CD4-positive, alpha-beta T cell treated with Interleukin-1 beta for 1 hour (primary cell): ENCODE measurements at regions not wholly inside any gene's neighbourhood (a gene's known extent, or its start where the extent isn't known, plus 50 kb on each side); places are given as distances from the start of the nearest gene placed in this dataset.
"Not testable (repeated sequence)": the region's sequence is repeated elsewhere in the genome, so short reads cannot be mapped to it uniquely, and the experiment has no call there.

Source experiments
- DNase-seq, 2 donors: peaks; one replicate each; pipeline ENCODE4 v3.0.0-alpha.2; 2020 to 2022

DNA sequence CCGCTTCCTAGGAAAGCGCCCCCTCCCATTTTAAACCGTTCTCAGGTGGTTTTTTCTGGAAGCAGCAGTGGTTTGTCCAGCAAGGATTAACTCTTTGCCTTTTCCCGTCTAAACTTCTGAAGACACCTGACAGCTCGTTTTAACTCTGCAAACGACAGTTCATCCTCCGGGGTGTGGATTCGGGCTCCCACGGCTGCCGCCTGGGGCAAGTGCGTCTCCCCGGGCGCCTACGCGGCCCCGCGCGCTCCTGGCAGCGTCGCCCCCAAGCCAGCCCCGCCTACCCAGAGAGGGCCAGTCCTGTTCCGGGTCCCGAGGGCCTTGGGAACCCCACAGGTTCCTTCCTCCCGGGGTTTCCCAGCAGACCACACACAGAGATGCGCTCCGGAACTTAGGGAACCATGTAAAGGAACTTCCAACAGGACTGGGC is 54.4 kb downstream of the PRR18 start:
- peak in 1 of 2 donors; percentile 20 for DNase-seq

DNA sequence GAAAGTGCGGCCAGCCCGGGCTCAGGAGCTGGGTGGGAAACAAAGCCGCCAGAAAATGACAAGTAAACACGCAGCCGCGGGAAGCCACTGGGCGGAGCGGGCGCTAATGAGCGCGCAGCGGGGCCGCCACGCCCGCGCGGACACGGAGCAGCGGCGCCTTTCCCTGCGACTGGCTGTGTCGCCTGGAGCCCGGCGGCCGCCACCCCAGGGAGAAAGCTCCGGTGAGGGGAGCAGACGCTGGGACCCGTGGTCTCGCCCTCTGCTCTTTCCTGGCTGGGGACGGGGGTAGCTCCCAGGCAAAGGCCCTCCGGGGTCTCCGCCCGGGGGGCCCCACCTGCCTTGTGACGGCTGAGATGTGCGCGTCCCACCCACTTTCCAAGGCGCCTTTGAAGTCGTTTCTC is 54.9 kb downstream of the PRR18 start:
- peak in 1 of 2 donors; percentile 18 for DNase-seq

DNA sequence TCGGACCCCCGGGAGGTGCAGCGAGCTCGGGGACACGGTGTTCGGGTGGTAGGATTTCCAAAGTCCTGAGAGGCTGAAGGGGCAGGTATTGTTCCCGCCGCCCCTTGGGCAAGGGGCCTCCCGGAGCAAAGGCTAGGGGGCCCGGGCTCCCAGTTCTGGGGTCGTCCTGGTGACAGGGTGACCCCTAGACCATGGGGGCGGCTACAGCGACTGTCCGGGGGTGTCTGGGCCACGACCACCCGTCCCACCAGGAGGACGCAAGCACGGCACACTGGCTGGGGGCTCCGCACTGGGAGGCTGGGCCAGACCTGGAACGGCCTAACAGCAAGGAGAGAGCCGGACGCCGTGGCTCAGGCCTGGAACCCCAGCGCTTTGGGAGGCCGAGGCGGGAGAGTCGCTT is 55.6 kb downstream of the PRR18 start:
- no peak for DNase-seq

DNA sequence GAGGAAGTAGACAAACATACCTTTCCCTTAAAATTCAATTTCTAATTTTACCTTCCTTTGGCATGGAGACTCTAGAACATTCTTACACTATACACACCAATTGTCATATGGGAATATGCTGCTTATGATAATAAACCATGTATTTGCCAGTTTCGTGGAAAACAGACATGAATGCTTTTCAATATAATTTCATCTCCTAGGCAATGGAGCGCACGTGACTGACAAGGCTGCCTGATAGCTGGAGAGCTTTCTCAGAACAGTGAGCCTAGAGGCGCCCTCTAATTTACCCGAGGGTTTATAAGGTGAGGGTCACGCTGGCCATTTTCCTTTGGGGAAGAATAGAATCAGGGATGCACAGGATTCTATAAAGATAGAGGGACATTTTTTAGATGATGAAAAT is 56.5 kb downstream of the PRR18 start:
- no peak for DNase-seq

DNA sequence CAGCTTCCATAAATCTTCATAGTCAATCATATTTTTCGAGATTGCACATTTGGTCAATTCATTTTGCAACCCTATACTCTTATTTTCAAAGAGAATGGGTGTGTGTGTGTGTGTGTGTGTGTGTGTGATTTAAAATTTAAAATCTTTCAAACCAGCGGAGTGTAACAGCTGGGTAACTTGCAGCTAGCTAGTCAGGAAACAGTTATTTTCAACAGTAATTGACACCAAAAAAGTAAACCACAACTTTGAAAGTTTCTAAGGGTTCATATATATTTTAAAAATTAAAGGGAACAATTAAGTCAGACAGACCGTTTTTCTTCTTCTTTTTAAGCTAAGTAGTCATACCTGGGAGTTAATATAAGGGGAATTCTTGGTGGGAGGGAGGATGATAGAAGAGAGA is 57.0 kb downstream of the PRR18 start:
- DNase-seq: no peak

DNA sequence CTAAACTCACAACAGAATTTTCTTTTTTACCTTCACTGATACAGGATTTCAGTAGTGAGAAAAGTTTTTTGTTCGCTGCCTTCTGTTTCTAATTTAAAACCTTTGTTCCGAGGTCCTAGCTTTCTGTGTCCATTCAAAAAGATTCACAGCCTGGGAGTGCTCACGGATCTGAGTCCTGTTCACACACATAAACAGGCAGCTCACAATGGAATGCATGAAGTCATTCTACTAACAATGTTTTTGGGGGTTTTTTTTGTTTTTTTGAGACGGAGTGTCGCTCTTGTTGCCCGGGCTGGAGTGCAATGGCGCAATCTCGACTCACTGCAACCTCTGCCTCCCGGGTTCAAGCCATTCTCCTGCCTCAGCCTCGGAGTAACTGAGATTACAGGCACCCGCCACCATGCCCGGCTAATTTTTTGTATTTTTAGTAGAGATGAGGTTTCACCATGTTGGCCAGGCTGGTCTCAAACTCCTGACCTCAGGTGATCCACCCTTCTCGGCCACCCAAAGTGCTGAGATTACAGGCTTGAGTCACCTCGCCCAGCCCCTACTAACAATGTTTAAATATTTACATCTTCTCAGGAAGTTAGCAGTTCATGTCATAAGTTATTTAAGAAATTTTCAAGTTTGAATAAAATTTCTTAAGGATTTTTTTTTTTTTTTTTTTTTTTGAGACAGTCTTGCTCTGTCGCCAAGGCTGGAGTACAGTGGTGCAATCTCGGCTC is 59.0 kb downstream of the PRR18 start:
- not testable (repeated sequence) for DNase-seq

DNA sequence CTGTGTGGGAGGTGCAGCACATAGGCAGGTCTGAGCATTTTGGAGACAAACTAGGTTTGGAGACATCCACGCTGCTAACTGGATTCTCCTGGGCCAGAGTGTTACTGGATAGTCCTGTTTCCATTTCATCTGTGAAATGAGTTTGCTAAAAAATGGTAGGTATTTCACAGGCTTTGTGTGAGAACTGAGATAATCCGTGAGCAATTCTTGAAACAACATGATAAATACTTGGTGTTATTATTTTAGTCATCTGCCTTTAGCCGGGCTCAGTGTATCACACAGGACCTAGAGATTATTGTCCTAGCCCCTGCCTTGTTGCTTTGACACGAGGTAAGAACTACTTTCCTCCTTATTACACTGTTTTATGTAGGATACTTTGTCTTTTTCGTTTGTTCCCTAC is 63.0 kb downstream of the PRR18 start:
- DNase-seq: no peak

DNA sequence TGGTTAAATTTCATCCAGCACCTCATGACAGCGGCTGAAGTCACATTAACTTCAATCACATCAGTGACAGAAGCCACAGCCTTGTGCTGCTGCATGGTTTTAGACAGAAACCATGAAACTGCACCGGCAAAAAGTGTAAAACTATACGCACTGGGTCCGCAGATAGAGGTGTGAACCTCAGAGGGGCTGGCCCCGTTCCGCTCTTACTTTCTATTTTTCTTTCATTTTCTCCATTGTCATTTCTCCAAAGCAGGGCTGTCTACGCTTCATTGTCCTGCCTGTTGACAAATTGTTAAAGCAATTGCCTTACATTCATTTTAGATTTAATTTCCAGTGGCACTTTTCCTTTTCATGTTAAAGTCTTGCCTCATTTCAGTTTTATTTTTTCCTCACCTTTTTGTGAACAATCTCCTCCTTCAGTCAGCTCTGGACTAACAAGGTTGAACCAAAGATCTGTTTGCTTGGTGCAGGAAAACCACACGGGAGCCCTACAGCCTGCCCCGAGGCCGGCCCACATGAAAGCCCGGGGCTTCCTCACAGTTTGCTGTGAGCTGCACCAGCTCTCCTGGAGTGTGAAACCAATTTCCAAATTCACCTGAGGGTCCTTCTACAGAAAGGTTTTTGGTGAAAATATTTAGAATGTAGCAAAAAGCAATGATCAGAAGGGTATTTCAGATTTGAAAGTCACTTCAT is 63.7 kb downstream of the PRR18 start:
- peak in 1 of 2 donors; percentile 30 for DNase-seq

DNA sequence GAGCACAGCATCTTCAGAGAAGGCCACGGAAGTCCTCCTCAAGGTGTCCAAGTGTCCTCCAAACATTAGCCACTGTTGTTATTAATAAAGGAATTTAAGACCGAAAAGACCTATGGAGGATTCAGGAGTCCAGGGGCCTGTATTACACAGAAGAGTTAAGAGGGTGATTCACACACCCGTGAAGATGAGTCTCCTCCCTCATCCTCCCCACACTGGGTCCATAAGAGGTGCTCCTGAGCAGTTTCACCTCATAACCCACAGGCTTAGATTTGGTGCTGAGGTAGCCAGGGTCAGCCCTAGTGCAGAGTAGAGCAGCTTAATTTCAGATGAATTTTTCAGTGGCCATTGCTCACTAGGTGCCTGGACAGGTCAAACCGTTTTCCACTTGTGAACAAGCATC is 65.3 kb downstream of the PRR18 start:
- DNase-seq: no peak

DNA sequence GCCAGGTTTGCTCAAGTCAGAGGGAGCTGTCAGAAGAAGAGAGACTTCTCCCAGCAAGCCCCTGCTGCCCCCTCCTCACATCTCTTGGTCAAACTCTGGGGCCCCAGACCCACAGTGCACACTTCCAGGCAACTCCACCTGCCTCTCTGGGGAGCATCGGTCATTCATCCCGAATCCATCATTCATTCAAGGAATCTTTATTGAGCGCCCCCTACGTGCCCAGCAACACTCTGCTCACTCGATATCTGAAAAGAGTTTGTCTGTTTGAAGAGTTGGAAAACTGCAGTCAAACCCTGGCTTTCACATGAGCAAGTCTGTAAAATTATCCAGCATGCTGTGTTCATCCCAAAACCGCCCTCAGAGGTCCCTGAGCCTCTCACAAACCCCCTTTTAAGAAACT is 66.2 kb downstream of the PRR18 start:
- DNase-seq: no peak

DNA sequence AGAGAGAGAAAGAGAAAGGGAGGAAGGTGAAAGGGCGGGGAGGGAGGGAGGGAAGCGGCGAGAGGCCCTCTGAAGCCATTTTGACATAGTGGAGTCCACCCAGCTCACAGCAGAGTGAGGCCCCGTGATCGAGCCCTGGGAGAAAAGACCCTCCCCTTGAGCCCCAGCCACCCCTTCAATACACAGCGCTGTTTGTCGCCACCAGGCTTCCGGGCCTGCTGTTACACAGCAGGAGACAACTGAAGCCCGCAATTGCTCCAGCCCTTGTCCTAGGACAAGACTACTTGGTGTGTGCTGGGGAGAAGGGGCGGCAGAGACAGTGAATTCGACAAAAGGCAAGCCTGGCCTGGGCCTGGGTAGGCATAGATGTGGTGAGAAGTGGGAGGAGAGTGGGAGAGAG is 67.3 kb downstream of the PRR18 start:
- DNase-seq: no peak

DNA sequence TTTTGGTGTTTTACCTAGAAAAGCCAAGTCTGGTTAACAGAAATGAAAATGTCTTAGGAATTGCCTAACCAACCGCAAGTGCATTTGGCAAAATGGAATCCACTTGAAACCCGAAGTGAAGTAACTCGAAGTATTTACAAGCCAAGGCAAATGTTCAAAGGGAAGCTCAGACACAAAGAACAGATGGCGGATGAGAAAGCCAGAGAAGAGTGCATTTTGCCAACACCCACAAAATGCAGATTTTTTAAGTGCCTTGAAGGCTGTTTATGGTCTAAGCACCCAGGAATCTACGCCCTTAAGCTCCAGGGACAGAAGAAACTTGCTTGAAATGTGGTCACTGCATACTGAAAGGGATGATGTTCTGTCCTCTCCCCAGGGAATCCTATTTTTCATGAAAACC is 70.0 kb upstream of the TBXT start:
- no peak for DNase-seq

DNA sequence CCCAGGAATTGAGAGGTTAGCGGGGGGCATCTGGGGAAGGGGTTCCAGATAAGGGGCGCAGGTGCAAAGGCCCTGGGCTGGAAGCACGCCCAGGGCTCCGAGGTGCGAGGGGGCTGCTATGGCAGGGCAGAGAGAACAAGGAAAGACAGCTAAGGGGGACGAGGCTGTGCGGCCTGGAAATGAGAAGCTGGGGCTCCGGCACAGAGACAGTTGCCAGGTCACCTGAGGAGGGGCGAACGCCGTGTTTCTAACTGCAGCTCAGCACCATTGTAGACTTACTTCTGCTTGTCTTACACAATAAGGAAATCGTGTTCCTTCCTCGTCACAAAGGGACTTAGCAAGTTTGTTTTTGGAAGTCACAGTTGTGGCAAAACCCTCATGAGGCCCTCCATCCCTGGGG is 68.9 kb upstream of the TBXT start:
- no peak for DNase-seq

DNA sequence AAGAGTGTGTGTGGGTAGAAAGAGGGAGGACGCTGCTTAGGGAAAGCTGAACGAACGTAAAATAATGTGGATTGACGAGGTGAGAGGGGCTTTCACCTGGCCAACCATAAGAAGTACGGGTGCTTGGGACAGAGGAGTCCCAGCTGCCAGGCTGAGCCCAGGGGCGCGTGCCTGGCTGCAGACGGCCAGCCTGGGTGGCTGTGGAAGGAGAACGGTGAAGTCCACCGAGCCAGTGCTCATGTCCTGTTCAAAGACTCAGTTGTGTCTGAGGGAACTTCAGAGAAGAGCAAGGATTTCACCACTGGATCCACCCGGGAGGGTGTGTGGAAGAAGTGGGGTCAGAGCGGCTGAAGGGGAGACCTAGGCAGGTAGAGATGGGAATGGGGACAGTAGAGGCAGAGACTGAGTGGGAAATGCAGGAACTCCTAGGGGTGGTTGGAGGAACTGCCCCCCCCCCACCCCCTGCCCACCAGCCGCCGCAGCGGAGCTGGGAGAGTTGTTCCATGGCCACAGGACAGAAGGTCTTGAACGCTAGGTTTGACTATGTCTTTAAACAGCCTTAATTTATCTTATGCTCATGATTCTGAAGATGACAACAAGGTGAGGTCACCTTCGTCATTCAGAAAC is 68.1 kb upstream of the TBXT start:
- DNase-seq: no peak

DNA sequence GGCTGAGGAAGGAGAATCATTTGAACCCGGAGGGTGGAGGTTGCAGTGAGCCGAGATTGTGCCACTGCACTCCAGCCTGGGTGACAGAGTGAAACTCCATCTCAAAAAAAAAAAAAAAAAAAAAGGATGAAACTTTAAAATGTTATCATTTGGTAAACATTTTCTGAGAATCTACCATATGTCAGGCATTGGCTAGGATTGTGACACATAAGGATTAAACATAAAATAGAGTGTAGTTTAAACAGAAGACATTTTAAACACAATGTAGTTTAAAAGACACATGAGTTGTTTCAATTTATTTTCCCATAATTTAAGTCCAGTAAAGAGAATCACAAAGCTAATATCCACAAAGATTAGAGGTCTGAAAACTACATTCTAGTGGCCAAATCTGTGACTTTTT is 63.5 kb upstream of the TBXT start:
- DNase-seq: not testable (repeated sequence)

DNA sequence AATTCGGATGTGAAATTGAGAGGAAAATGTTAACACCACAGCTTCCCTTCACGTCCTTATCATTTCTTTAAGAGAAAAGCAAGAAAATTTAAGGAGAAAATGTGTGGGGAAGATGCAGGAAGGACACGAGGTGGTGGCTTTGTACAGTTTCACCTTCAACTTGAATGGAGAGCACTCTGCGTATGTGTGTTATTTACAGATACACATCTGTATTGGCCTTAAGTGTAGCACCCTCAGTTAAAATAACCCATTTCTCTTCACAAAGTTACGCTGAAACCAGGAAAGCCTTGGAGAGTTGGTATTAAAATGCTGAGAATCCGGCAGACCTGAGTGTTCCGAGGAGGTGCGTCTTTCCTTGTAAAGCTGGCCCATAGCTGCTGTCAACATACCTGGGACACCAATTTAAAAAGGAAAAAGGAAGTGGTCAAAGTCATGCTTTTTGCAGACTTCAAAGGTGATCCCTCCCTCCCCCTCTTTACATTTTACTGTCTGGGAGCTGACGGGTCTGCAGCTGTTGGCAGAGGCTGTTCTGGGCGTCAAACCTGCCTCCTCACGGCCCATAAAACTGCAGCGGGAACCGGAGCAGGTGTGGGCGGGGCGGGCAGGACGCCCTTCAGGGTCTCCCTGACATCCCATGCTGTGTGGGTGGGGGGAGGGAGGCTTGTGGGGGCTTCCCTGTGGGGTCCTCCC is 61.3 kb upstream of the TBXT start:
- no peak for DNase-seq

DNA sequence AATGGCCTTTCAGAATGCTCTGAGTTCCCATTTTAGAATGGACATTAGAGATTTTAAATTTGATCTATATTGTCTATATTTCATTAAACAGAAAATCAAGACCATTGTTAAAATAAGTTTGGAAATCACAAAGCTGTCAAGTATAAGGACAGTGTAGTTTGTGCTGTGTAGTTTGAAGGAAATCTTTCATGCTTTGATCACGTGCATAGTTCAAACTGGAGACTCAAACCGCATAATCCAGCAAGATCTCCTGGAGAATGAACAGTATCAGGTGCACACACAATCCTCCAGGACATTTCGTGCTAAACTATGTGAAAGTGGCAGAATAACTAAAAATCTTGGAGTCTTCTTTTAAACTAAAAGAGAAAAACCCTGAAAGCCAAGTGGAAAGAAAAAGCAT is 60.8 kb upstream of the TBXT start:
- no peak for DNase-seq

DNA sequence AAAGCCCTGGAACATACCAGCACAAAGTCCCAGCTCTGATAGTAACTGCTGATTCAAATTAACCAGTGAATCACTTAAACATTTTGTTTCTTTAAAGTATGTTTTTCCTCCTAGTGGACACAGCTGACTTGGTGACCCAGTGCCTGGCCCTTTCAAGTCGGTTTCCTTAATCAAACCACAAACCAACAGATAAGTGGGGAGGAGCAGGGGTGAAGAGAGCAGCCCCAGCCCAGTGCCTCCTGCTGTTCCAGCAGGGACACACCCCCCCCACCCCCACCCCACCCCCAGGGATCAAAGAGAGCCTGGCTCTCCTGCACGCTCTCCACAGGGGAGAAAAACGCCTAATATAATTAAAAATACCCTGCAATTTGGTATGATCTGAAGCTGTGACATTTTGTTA is 55.4 kb upstream of the TBXT start:
- DNase-seq: no peak

DNA sequence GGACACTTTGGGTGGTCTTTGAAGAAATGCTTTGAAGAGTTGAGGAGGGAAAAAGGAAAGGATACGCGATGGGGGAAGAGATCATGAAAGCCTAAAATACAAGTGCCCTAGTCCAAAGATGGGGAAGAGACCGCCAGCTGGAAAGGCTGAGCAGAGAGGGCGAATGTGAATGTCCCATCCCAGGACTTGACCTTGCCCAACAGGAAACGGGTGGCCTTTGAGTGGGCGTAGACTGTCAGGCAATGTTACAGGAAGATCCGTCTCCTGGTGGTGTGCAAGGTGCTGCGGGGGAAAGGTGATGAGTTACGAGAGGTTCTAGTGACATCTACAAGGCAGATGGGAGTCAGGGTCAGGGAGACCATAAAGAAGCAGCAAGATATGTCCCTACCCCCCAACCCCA is 55.0 kb upstream of the TBXT start:
- DNase-seq: no peak

DNA sequence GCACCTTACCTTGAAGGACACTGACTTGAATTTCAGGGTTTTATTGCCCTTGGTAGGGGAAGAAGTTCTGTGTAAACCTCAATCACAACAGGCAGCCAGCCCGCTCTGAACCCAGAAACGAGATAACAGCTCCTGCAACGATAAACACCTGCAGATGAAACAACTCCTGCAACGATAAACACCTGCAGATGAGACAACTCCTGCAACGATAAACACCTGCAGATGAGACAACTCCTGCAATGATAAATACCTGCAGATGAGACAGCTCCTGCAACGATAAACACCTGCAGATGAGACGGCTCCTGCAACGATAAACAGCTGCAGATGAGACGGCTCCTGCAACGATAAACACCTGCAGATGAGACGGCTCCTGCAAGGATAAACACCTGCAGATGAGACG is 54.0 kb upstream of the TBXT start:
- DNase-seq: no peak

DNA sequence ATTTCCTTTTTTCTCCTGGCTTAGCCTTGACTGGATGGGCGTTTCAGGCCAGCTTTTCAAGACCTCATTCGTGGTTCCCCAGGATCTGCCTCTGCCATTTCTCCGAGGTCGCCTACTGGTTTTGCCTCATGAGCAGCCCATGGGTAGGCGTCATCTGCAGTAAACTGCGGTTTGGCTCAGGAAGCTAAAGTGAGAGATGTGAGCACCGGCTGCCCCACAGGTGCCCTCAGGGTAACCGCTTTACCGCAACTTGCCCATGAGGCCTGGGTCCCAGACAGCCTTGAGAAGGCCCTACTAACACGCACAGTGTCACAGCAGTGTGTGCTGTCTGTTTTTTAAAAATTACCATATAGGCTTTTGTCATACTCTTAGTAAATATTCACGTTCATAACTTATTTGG is 53.4 kb upstream of the TBXT start:
- no peak for DNase-seq
